Endometrium (tissue), 2 donors: ENCODE measurements at regions not wholly inside any gene's neighbourhood (a gene's known extent, or its start where the extent isn't known, plus 50 kb on each side); places are given as distances from the start of the nearest gene placed in this dataset.
"Not testable (repeated sequence)": the region's sequence is repeated elsewhere in the genome, so short reads cannot be mapped to it uniquely, and the experiment has no call there.

Experiments
- FAIRE-seq: peaks from 2 replicates; lab custom pipeline; 2012; peaks lifted over from hg19 to GRCh38; lab: Jason Lieb, UNC
- donor health status: control.
- donor health status: control.

- FAIRE-seq, result no peak
Observed at GRCh38 chr7:46290374-46291049, 369.4 kb upstream of the IGFBP3 start.

- no peak for FAIRE-seq
Observed at GRCh38 chr7:46288861-46289260, 367.8 kb upstream of the IGFBP3 start.

GRCh38 chr7:46288010-46288409, 366.9 kb upstream of the IGFBP3 start:
- FAIRE-seq, result no peak

GRCh38 chr7:46286957-46287356, 365.9 kb upstream of the IGFBP3 start:
- FAIRE-seq, result no peak

- FAIRE-seq, result no peak
Observed at GRCh38 chr7:46286356-46286755, 365.3 kb upstream of the IGFBP3 start.

GRCh38 chr7:46285878-46286277, 364.8 kb upstream of the IGFBP3 start:
- no peak for FAIRE-seq

- FAIRE-seq, result no peak
Observed at GRCh38 chr7:46283852-46284251, 362.8 kb upstream of the IGFBP3 start.

GRCh38 chr7:46282155-46282554, 361.1 kb upstream of the IGFBP3 start:
- FAIRE-seq, result no peak

GRCh38 chr7:46281071-46281470, 360.0 kb upstream of the IGFBP3 start:
- FAIRE-seq, result no peak

- no peak for FAIRE-seq
Observed at GRCh38 chr7:46279290-46279689, 358.2 kb upstream of the IGFBP3 start.

GRCh38 chr7:46264646-46265045, 343.6 kb upstream of the IGFBP3 start:
- no peak for FAIRE-seq

GRCh38 chr7:46261638-46262037, 340.6 kb upstream of the IGFBP3 start:
- not testable (repeated sequence) for FAIRE-seq

- no peak for FAIRE-seq
Observed at GRCh38 chr7:46259947-46260346, 338.9 kb upstream of the IGFBP3 start.

GRCh38 chr7:46257761-46258448, 336.8 kb upstream of the IGFBP3 start:
- FAIRE-seq, result no peak

GRCh38 chr7:46256870-46257661, 336.0 kb upstream of the IGFBP3 start:
- FAIRE-seq, result no peak

- no peak for FAIRE-seq
Observed at GRCh38 chr7:46253520-46253919, 332.4 kb upstream of the IGFBP3 start.

GRCh38 chr7:46247664-46248063, 326.6 kb upstream of the IGFBP3 start:
- no peak for FAIRE-seq

GRCh38 chr7:46245586-46246111, 324.6 kb upstream of the IGFBP3 start:
- FAIRE-seq, result no peak

GRCh38 chr7:46244757-46245156, 323.7 kb upstream of the IGFBP3 start:
- FAIRE-seq, result no peak

GRCh38 chr7:46243406-46243805, 322.3 kb upstream of the IGFBP3 start:
- FAIRE-seq, result no peak

- FAIRE-seq, result no peak
Observed at GRCh38 chr7:46239846-46240245, 318.8 kb upstream of the IGFBP3 start.

- no peak for FAIRE-seq
Observed at GRCh38 chr7:46237466-46237865, 316.4 kb upstream of the IGFBP3 start.
